Cardiac septum (tissue), 1 donor: ENCODE measurements at regions not wholly inside any gene's neighbourhood (a gene's known extent, or its start where the extent isn't known, plus 50 kb on each side); places are given as distances from the start of the nearest gene placed in this dataset.
"Not testable (repeated sequence)": the region's sequence is repeated elsewhere in the genome, so short reads cannot be mapped to it uniquely, and the experiment has no call there.

Experiments
- DNase-seq: peaks from one replicate; pipeline ENCODE4 v3.0.0-alpha.2; 2020; ENCODE audit warnings: low spot score
- intact Hi-C: fragments of 100-400 bp; cut with DNase I; formaldehyde crosslinking; loops from one replicate; pipeline ENCODE4 v1.14.0; 2022
- donor health status: DM: no; HTN: no; CAD: no.

- intact Hi-C loops: no loop called here
- no peak for DNase-seq
Observed at GRCh38 chr12:60724984-60725383, 1129.2 kb downstream of the SLC16A7 start.

- no peak for DNase-seq
- intact Hi-C loops: no loop called here
Observed at GRCh38 chr12:60752589-60752988, 1156.8 kb downstream of the SLC16A7 start.

DNA sequence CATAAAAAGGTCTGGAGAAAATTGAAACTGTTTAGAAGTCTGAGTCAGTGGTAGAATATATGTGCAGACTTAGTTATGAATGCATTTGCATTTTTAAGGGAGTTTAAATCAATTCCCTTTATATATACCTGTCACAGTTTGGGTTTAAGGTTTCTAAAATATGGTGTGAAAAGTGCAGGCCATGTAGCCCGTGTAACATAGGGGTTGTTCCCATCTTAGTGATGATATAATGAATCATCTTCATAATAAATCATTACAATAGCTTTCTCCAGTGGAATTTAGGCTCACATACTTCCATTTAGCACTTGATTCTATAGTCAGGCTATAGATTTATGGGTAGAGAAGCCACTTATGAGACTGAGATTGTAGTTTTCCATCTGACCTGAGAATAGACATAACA, 1162.4 kb downstream of the SLC16A7 start:
- no peak for DNase-seq
- intact Hi-C loops: no loop called here

- no peak for DNase-seq
- intact Hi-C loops: no loop called here
Observed at GRCh38 chr12:60760965-60761364, 1165.1 kb downstream of the SLC16A7 start.

DNA sequence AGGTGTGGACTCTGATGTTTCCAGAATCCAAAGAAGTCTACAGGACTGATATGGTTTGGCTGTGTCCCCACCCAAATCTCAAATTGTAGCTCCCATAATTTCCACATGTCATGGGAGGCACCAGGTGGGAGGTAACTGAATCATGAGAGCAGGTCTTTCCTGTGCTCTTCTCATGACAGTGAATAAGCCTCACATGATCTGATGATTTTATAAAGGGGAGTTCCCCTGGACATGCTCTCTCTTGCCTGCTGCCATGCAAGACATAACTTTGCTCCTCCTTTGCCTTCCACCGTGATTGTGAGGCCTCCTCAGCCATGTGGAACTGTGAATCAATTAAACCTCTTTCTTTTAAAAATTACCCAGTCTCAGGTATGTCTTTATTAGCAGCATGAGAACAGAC, 1205.3 kb downstream of the SLC16A7 start:
- DNase-seq, intact Hi-C loops: not testable (repeated sequence)

DNA sequence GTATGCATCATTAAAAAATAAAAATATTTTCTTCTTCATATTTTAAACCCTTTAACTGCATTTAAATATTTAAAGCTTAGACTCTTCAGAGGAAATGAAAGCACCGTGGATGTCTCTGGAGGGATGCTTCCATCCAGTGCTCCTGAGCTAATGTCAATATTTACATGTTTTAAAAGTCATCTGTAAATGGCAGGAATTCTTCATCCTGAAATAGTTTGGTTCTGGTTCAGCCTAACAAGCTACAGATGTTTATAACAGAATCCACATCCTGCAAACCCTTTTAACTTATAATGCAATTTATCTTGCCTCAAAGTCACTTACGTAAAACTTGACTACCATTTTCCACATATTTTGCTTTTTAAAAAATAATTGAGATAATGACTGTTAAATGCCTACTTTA, 1207.3 kb downstream of the SLC16A7 start:
- intact Hi-C loops: no loop called here

GRCh38 chr12:60805364-60805763, 1209.5 kb downstream of the SLC16A7 start:
- intact Hi-C loops: no loop called here
- no peak for DNase-seq

More for the DNA sequence above, 1207.3 kb downstream of the SLC16A7 start:
- DNase-seq: no peak

GRCh38 chr12:60819794-60820193, 1224.0 kb downstream of the SLC16A7 start:
- DNase-seq: no peak
- intact Hi-C loops: no loop called here

GRCh38 chr12:60822580-60822979, 1226.8 kb downstream of the SLC16A7 start:
- DNase-seq: no peak
- intact Hi-C loops: no loop called here

DNA sequence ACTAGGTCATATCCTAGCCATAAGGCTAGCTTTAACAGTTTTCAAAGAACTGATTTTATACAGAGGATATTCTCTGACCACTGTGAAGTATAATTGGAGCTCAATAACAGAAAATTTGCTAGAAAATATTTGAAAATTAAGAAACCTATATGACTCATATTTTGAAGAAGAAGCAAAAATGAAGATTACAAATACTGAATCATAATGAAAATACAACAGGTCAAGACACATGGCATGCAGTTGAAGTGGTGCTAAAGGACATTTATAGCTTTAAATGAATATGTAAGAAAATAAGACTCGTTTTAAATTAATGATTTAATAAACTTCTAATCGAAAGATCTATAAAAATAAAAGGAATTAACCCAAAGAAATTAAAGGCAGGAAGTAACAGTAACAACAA, 1234.6 kb downstream of the SLC16A7 start:
- intact Hi-C loops: no loop called here
- DNase-seq: no peak

- intact Hi-C loops: no loop called here
Observed at GRCh38 chr12:60832290-60832689, 1236.5 kb downstream of the SLC16A7 start.

GRCh38 chr12:60834372-60834771, 1238.5 kb downstream of the SLC16A7 start:
- no peak for DNase-seq
- intact Hi-C loops: no loop called here

More at GRCh38 chr12:60832290-60832689, 1236.5 kb downstream of the SLC16A7 start:
- no peak for DNase-seq

DNA sequence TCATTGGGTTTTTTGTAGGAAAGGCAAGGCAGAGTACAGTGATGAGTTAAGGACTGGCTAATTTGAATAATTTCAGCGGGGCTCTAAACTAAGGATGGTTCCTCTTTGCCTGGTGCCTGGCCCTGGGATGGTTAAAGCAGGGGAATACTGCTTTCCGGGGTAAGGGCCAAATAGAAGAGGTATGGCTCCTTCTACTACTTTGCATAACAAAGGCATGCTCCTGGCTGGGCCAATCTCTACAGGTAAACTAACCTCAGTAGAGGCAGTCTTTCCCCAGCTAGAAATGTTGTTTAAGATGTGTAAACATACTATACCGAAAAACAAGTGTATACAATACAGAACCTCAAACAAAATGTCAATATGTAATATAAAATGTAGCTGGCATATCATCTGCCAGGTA, 1239.0 kb downstream of the SLC16A7 start:
- DNase-seq: no peak
- intact Hi-C loops: no loop called here

GRCh38 chr12:60836651-60837050, 1240.8 kb downstream of the SLC16A7 start:
- DNase-seq: no peak
- intact Hi-C loops: no loop called here

- DNase-seq: no peak
- intact Hi-C loops: no loop called here
Observed at GRCh38 chr12:60842181-60842580, 1246.4 kb downstream of the SLC16A7 start.

GRCh38 chr12:60844101-60844500, 1248.3 kb downstream of the SLC16A7 start:
- DNase-seq: no peak
- intact Hi-C loops: no loop called here

- intact Hi-C loops: no loop called here
Observed at GRCh38 chr12:60844875-60845274, 1249.0 kb downstream of the SLC16A7 start.

GRCh38 chr12:60845696-60846095, 1249.9 kb downstream of the SLC16A7 start:
- no peak for DNase-seq
- intact Hi-C loops: no loop called here

More at GRCh38 chr12:60844875-60845274, 1249.0 kb downstream of the SLC16A7 start:
- no peak for DNase-seq

- intact Hi-C loops: no loop called here
- no peak for DNase-seq
Observed at GRCh38 chr12:60847281-60847680, 1251.5 kb downstream of the SLC16A7 start.

GRCh38 chr12:60849723-60850122, 1253.9 kb downstream of the SLC16A7 start:
- intact Hi-C loops: no loop called here

GRCh38 chr12:60853407-60853806, 1257.6 kb downstream of the SLC16A7 start:
- intact Hi-C loops: no loop called here
- DNase-seq: no peak

More at GRCh38 chr12:60849723-60850122, 1253.9 kb downstream of the SLC16A7 start:
- no peak for DNase-seq

GRCh38 chr12:60863421-60863820, 1267.6 kb downstream of the SLC16A7 start:
- intact Hi-C loops: no loop called here
- DNase-seq: no peak
